ENCODE measurements at regions not wholly inside any gene's neighbourhood (a gene's known extent, or its start where the extent isn't known, plus 50 kb on each side); places are given as distances from the start of the nearest gene placed in this dataset.

GRCh38 chr2:58959996-58960395 is 718.9 kb upstream of the FANCL start:
- DNase-seq (ENCODE audit: low read depth in 2 of 2), result no peak

- DNase-seq (ENCODE audit: low read depth in 2 of 2), result no peak
These were observed 716.2 kb upstream of the FANCL start for GRCh38 chr2:58957188-58957840.

GRCh38 chr2:58954880-58955385 is 713.8 kb upstream of the FANCL start:
- no peak for DNase-seq (ENCODE audit: low read depth in 2 of 2)

GRCh38 chr2:58951722-58952121 is 710.6 kb upstream of the FANCL start:
- no peak for DNase-seq (ENCODE audit: low read depth in 2 of 2)

GRCh38 chr2:58950795-58951462 is 709.8 kb upstream of the FANCL start:
- no peak for DNase-seq (ENCODE audit: low read depth in 2 of 2)

GRCh38 chr2:58939388-58939787 is 698.3 kb upstream of the FANCL start:
- no peak for DNase-seq (ENCODE audit: low read depth in 2 of 2)

- DNase-seq (ENCODE audit: low read depth in 2 of 2), result no peak
These were observed 697.9 kb upstream of the FANCL start for GRCh38 chr2:58938988-58939387.

- DNase-seq (ENCODE audit: low read depth in 2 of 2), result no peak
These were observed 691.7 kb upstream of the FANCL start for GRCh38 chr2:58932801-58933200.

- DNase-seq (ENCODE audit: low read depth in 2 of 2), result no peak
These were observed 689.4 kb upstream of the FANCL start for GRCh38 chr2:58930537-58930936.

GRCh38 chr2:58928973-58929372 is 687.8 kb upstream of the FANCL start:
- DNase-seq (ENCODE audit: low read depth in 2 of 2), result no peak

- DNase-seq (ENCODE audit: low read depth in 2 of 2), result no peak
These were observed 687.3 kb upstream of the FANCL start for GRCh38 chr2:58928391-58928790.

- no peak for DNase-seq (ENCODE audit: low read depth in 2 of 2)
These were observed 685.0 kb upstream of the FANCL start for GRCh38 chr2:58926112-58926511.

- DNase-seq (ENCODE audit: low read depth in 2 of 2), result no peak
These were observed 684.6 kb upstream of the FANCL start for GRCh38 chr2:58925676-58926081.

GRCh38 chr2:58923869-58924268 is 682.7 kb upstream of the FANCL start:
- no peak for DNase-seq (ENCODE audit: low read depth in 2 of 2)

- DNase-seq (ENCODE audit: low read depth in 2 of 2), result no peak
These were observed 681.1 kb upstream of the FANCL start for GRCh38 chr2:58922245-58922644.

GRCh38 chr2:58921676-58922075 is 680.6 kb upstream of the FANCL start:
- no peak for DNase-seq (ENCODE audit: low read depth in 2 of 2)

GRCh38 chr2:58920001-58920400 is 678.9 kb upstream of the FANCL start:
- no peak for DNase-seq (ENCODE audit: low read depth in 2 of 2)

GRCh38 chr2:58919316-58919715 is 678.2 kb upstream of the FANCL start:
- no peak for DNase-seq (ENCODE audit: low read depth in 2 of 2)

GRCh38 chr2:58918141-58918540 is 677.0 kb upstream of the FANCL start:
- DNase-seq (ENCODE audit: low read depth in 2 of 2), result no peak

- no peak for DNase-seq (ENCODE audit: low read depth in 2 of 2)
These were observed 676.5 kb upstream of the FANCL start for GRCh38 chr2:58917596-58917995.

- no peak for DNase-seq (ENCODE audit: low read depth in 2 of 2)
These were observed 674.9 kb upstream of the FANCL start for GRCh38 chr2:58916063-58916462.

GRCh38 chr2:58914733-58915505 is 673.8 kb upstream of the FANCL start:
- no peak for DNase-seq (ENCODE audit: low read depth in 2 of 2)
